SU-DHL-6 (cell line): ENCODE measurements at regions not wholly inside any gene's neighbourhood (a gene's known extent, or its start where the extent isn't known, plus 50 kb on each side); places are given as distances from the start of the nearest gene placed in this dataset.

Source experiments
- EZH2phosphoT487 ChIP-seq: fragments of 200-600 bp; sonication (generic), shearing (Covaris generic); conservative IDR thresholded peaks from 2 replicates; pipeline ENCODE4 v1.6.1; 2018; ENCODE audit warnings: mild to moderate bottlenecking, antibody characterized with exemption, low read length, moderate library complexity, mixed read lengths
- TF ChIP-seq, protein P1 (sequence below): fragments of 200-600 bp; sonication (generic); IDR thresholded peaks from one replicate; pipeline ENCODE4 v1.5.1; 2017; ENCODE audit warnings: antibody characterized with exemption, mild to moderate bottlenecking, low read length, moderate library complexity; ENCODE audit not compliant: insufficient read depth, poor library complexity, severe bottlenecking

- TF ChIP-seq, protein P1, sequence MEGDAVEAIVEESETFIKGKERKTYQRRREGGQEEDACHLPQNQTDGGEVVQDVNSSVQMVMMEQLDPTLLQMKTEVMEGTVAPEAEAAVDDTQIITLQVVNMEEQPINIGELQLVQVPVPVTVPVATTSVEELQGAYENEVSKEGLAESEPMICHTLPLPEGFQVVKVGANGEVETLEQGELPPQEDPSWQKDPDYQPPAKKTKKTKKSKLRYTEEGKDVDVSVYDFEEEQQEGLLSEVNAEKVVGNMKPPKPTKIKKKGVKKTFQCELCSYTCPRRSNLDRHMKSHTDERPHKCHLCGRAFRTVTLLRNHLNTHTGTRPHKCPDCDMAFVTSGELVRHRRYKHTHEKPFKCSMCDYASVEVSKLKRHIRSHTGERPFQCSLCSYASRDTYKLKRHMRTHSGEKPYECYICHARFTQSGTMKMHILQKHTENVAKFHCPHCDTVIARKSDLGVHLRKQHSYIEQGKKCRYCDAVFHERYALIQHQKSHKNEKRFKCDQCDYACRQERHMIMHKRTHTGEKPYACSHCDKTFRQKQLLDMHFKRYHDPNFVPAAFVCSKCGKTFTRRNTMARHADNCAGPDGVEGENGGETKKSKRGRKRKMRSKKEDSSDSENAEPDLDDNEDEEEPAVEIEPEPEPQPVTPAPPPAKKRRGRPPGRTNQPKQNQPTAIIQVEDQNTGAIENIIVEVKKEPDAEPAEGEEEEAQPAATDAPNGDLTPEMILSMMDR = no peak
- TF ChIP-seq EZH2phosphoT487 = no peak
Observed at GRCh38 chr12:104825408-104825807, 132.7 kb downstream of the SLC41A2 start.
